Activated CD4-positive, alpha-beta T cell treated with anti-CD3 and anti-CD28 coated beads for 48 hours (primary cell): ENCODE measurements at regions not wholly inside any gene's neighbourhood (a gene's known extent, or its start where the extent isn't known, plus 50 kb on each side); places are given as distances from the start of the nearest gene placed in this dataset.
"Not testable (repeated sequence)": the region's sequence is repeated elsewhere in the genome, so short reads cannot be mapped to it uniquely, and the experiment has no call there.

Experiments
- DNase-seq: peaks from one replicate; pipeline ENCODE4 v3.0.0-alpha.2; 2020

- no peak for DNase-seq
Observed at GRCh38 chr4:130025701-130026100, 929.7 kb downstream of the C4orf33 start.

- no peak for DNase-seq
Observed at GRCh38 chr4:130026185-130026584, 930.2 kb downstream of the C4orf33 start.

GRCh38 chr4:130027973-130028372 lies 932.0 kb downstream of the C4orf33 start:
- DNase-seq, result no peak

GRCh38 chr4:130028552-130028951 lies 932.6 kb downstream of the C4orf33 start:
- no peak for DNase-seq

GRCh38 chr4:130029442-130029841 lies 933.5 kb downstream of the C4orf33 start:
- DNase-seq, result no peak

- DNase-seq, result no peak
Observed at GRCh38 chr4:130031858-130032257, 935.9 kb downstream of the C4orf33 start.

GRCh38 chr4:130033657-130034056 lies 937.7 kb downstream of the C4orf33 start:
- not testable (repeated sequence) for DNase-seq

GRCh38 chr4:130034876-130035275 lies 938.9 kb downstream of the C4orf33 start:
- no peak for DNase-seq

- no peak for DNase-seq
Observed at GRCh38 chr4:130035391-130035790, 939.4 kb downstream of the C4orf33 start.

- DNase-seq, result not testable (repeated sequence)
Observed at GRCh38 chr4:130037866-130038265, 941.9 kb downstream of the C4orf33 start.

- DNase-seq, result not testable (repeated sequence)
Observed at GRCh38 chr4:130038540-130038939, 942.6 kb downstream of the C4orf33 start.

- no peak for DNase-seq
Observed at GRCh38 chr4:130043732-130044160, 947.8 kb downstream of the C4orf33 start.

GRCh38 chr4:130044788-130045531 lies 949.0 kb downstream of the C4orf33 start:
- DNase-seq, result no peak

GRCh38 chr4:130053723-130054122 lies 957.8 kb downstream of the C4orf33 start:
- no peak for DNase-seq

- no peak for DNase-seq
Observed at GRCh38 chr4:130054908-130055307, 959.0 kb downstream of the C4orf33 start.

GRCh38 chr4:130056286-130056685 lies 960.3 kb downstream of the C4orf33 start:
- no peak for DNase-seq

- DNase-seq, result no peak
Observed at GRCh38 chr4:130064471-130064870, 968.5 kb downstream of the C4orf33 start.

GRCh38 chr4:130067419-130067818 lies 971.5 kb downstream of the C4orf33 start:
- DNase-seq, result no peak

GRCh38 chr4:130068072-130068471 lies 972.1 kb downstream of the C4orf33 start:
- no peak for DNase-seq

- no peak for DNase-seq
Observed at GRCh38 chr4:130071746-130072145, 975.8 kb downstream of the C4orf33 start.

- DNase-seq, result no peak
Observed at GRCh38 chr4:130073145-130073790, 977.3 kb downstream of the C4orf33 start.

- no peak for DNase-seq
Observed at GRCh38 chr4:130074096-130074495, 978.1 kb downstream of the C4orf33 start.

GRCh38 chr4:130077275-130077674 lies 981.3 kb downstream of the C4orf33 start:
- DNase-seq, result no peak

- DNase-seq, result not testable (repeated sequence)
Observed at GRCh38 chr4:130079027-130079426, 983.1 kb downstream of the C4orf33 start.
